Stimulated activated CD8-positive, alpha-beta memory T cell treated with anti-CD3 and anti-CD28 coated beads, Interleukin-7, amount 100 ng/mL, for 1 hour (primary cell): ENCODE measurements at regions not wholly inside any gene's neighbourhood (a gene's known extent, or its start where the extent isn't known, plus 50 kb on each side); places are given as distances from the start of the nearest gene placed in this dataset.

ENCODE experiments used
- DNase-seq, 2 donors: peaks; one replicate each; pipeline ENCODE4 v3.0.0-alpha.2; 2020; ENCODE audit warnings: low read depth in 2 of 2

DNA sequence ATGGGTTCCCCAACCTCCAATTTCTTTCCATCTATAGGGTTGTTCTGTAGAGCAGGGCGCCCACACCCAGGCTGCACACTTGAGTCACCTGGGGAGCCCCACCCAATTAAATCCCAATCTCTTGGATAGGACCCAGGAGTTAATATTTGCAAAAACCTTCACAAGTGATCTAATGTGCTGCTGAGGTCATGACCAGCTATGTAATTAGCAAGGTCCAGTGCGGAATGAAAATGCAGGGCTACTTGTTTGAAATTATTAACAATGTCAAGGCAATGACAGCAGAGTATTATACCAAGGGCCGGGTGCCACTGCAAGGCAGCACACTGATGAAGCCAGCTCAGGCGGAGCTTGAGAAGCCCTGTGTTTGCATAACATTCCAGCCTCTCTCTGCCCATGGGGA lies 302.7 kb downstream of the MAF start:
- no peak for DNase-seq

DNA sequence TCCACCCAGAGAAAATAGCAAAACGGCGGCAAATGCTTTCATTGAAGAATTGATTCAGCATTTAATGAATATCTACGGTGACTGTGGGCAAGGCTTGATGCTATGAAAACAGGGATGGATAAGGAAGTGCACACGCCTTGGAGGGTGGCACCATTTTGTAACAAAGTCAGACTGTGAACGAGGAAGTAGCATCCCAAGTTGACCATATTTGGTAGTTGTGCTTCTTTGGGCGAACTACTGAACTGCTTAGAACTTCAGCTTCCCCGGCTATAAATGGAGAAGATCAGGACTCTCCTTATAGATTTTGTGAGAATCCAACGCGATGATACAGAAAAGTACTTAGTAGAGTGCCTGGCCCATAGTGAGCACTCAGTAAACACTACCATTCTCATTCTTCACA lies 303.2 kb downstream of the MAF start:
- DNase-seq: no peak

DNA sequence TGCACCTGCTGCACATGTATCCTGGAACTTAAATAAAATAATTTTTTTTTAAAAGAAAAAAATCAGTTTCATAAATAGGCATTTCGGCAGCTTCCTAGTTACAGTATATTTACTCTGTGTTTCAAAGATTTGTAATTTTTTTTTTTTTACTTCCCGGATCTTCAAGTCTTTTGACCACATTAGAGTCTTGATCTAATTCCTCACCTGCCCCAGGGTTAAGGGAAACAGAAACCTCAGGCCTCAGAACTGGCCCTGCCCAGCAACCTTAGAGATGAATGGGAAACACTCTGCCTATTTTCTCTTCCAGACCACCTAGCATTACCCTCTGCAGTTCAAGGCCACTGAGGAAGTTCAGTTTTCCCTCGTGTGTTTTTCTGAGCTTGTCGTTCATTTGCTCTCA lies 304.0 kb downstream of the MAF start:
- DNase-seq: no peak

DNA sequence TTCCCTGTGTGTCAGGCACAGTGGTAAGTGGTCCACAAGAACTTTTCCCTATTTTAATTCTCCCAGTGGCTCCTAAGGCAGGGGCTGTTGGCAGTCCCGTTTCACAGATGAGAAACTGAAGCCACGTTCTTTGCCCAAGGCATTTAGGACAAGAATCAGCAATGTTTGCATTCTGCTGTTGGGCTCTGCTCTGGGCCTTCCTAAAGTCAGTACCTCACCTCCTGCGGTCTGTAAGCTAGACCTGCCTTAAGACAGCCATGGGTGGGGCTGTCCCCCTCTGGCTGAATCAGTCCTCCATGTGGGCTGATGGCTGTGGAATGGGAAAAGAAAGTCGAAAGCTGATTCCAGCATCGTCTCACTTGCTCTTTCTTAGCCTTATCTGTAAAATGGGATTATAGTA lies 304.8 kb downstream of the MAF start:
- no peak for DNase-seq

DNA sequence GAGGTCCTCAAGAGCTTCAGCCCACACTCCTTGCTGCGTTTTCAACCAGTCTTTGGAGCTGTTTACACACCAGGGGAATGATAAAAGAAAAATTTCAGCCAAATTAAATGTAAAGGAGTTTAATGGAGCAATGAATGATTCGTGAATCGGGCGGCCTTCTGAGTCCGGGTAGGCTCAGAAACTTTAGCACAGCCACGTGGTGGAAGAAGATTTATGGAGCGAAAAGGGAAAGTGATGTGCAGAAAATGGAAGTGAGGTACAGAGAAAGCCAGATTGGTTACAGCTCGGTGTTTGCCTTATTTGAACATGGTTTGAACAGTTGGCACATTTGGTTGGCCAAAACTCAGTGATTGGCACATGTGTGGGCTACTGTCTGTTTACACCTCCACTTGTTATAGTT lies 305.4 kb downstream of the MAF start:
- DNase-seq: no peak

DNA sequence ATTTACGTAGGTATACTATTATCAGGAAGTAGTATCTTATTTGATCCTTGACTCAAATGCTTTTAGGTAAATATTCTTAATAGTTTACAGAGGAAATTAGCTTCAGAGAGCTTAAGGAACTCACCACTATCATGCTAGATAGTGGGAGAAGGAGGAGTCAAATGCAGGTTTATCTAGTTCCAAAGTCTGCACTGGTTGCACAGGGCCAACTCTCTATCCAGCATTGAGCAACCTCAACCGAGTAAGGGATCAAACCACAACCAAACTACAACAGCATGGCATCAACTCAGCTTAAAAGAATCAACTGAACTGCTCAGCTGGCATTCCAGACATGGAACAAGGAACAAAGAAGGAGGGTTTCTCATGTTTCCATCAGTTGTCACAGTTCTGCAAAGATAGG lies 306.0 kb downstream of the MAF start:
- no peak for DNase-seq

DNA sequence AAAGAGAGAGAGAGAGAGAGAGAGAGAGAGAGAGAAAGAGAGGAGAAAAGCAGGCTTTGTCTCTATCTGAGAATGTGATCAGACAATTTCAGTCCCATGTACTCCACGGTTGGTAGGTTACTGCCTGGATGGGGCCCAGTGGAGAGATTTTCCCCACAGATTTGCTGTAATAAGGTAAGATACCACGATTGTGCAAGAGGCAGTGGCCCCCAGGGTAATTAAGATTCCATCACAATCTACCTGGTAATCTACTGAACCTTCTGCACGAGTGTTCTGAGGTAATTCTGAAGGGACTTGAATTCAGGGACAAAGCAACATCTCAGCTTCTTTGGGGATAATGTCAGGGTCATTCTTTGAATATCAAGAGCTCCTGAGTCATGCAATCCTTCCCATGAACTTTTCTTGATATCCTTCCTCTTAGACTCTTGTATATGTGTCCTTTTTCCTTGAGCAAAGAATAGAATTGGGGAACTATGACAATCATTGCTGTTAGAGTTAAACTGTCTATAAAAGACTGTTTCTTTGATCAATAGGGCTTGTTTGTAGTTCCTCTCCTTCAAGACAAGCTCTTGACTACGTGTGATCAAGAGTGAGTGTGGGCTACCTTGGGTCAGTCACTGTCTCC lies 306.6 kb downstream of the MAF start:
- no peak for DNase-seq

DNA sequence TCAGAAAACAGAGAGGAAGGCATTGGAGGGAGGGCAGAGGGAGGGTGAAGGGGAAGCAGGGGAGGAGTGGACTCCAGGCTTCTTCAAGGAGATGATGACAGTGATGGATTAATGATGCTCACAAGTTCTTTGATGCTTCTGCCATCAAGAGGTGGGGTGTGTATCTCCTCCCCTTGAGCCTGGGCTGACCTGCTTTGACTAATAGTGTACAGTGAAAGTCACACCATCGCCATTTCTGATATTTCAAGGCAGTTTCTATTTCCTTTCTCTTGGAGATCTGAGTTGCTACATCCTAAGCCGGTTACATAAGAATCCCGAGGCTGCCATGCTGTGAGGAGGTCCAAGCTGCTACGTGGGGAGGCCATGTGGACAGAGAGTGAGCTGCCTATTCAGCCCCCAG lies 312.5 kb downstream of the MAF start:
- no peak for DNase-seq

DNA sequence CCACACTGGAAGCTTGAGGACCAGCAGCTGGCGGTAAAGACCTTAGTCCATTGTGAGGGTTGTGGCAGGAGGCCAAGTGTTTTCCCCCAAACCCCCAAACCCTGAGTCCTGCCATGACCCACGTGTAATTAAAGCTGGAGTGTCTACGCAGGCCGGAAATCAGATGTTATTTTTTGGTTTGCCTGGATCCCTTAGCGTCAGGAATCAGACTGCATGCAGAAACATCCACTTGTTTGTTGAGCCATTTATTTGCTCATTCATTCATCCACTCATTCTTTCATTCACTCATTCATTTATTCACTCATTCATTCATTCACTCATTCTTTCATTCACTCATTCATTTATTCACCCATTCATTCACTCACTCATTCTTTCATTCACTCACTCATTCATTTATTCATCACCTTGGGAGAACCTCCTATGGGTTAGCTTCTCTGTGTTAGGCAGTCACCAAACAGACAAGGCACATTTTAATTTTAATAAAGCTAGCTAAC lies 313.1 kb downstream of the MAF start:
- DNase-seq: no peak

DNA sequence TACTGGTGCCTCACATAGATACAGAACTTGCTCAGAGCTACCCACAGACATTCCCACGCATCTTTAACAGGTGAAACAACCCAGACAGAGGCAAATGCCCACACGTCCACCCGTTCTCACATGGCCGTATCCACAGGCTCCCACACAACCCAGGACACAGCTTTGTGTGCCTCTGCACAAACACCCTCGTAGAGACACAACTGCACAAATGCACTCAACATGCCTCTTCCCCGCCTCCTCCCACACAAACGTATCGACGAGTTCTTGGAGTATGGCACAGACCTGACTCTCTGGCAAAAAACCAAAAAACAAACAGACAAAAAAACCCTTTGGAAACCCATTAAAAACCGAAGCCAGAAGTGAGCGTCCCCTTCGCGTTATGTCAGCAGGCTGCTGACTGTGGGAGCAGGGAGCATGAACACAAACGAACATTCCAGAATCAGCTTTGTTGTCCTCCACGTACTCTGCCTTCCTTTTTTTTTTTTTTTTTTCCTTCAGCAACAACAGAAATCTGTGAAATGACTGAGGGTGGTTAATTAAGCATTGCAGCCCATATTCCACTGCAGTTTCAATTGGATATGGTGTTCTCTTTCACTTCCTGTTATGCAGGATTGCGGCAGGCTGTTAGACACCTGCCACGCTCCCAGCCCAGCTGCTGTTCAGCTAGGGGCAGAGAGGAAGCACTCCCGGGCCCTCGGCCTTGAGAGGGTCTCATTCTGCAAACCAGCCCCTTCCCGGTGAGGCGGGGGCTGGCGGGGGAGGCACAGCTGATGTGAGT lies 313.7 kb downstream of the MAF start:
- DNase-seq: no peak

DNA sequence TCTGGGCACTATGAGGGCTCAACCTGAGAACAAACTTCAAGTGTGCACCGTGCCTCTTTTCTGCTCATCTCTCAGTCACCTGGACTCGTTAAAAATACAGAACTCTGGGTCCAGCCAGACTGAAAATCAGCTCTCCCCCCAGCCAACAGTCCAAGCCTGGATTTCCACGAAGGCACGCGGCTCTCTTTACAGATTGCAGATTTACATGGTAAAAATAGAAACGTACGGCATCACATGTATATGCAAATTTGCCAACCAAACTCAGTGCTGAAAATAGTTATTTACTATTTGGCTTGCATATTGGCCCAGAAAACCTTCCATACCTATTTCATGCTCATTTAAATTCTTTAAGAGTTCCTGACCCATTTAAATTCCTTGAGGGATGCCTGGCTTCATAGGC lies 315.8 kb downstream of the MAF start:
- no peak for DNase-seq

DNA sequence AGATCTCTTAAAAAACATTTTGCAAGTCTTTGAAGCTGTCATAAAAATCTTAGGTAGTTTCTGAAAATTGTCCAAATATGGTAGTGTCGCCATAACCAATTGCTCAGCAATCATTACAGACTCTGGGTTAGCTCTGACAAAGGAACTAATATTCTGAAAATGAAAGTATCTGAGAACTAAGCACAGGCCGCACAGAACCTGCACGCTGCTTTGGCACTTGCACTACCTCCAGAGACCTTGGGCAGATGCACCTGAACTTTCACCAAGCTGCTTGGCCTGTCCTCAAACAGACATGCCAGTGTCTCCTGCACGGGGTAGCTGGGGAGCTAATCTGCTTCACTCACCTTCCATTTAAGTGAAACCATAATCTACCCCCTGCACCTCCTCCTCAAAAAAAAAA lies 317.0 kb downstream of the MAF start:
- no peak for DNase-seq

DNA sequence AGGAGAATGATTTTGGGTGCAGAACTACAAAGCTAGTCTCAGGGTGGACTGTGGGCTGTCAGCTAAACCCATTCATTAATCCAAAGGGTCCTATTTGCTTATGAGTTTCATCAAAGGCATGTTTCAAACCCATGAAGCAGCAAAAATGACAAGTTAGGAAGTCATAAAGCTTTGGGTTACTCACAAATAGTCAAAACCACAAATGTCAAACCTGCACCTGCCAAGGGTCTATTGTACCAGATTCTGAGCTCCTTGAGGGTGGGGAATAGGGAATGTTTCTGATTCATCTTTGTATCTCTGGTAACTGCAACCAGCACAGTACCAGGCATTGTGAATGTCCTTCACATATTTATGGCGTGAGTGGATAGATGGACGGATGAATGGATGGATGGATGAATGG lies 317.7 kb downstream of the MAF start:
- DNase-seq: no peak

DNA sequence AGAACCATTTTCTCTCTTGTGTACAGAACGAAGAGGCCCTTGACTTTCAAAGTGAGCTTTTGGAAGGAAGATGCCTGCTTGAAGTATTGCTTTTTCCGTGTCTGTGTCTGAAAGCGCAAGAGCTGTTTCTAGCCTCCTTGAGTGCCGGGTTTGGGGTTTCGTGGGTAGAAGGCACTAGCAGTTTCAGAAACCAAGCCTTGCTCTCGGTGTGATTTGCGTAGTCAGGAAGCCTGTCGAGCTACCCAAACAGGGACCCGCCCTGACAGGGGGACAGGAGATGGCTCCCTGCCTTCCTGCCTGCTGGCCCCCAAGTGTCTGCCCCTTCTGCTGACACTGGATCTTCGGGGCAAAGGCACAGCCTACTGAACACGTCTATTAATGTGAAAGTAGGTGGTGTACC lies 322.0 kb downstream of the MAF start:
- DNase-seq: peak in 1 of 2 donors; percentile 13

DNA sequence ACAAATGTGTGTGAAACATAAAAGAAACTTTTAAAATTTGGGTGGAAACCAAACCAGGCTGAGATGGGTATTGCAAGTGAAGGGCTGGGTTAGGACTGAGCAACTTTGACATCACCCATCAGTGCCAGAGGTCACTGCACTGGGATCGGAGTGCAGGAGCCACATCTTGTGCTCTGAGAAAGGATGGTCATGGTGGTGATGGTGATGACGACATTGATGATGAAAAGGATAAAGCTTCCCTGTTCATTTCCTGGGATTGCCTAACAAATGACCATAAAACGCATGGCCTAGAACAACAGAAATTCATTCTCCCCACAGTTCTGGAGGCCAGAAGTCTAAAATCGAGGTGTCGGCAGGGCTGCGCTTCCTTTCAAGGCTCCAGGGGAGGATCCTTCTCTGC lies 324.0 kb downstream of the MAF start:
- no peak for DNase-seq

DNA sequence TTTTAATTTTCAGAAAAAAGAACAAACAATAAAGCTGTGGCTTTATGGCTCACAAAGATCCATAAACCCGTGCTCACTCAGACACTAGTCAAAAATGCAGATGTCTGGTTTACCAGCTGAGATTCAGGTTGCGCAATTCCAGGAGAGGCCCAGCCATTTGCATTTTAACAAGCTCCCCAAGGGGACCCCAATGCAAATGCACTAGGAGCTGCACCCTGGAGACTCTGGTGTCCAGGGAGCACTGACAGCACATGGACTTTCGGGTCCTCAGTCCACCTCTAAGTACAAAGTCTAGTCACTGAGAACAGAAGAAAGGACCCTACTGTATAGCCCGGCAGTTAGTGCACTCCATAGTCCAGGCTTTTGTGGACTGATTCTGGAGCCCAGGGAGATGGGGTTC lies 326.3 kb downstream of the MAF start:
- no peak for DNase-seq

DNA sequence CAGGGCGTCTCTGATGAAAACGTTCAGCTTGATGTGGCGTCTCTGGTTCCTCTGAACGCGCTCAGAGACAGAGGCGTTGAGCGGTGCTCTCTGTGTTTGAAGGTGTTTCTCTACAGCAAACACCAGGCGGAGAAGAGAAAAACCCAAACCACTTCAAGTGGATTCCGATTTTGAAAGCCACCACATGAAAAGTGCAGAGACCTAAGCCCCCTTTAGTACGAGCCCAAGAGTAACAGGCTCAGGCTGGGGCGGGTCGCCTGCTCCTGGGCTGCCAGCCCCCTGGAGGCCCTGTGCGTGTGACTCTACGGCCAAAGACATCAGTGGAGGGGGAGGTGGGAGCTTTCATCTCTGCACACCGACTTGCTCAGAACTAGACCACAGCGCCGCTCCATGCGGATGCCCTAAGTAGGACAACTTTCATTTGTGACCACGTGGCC lies 328.4 kb downstream of the MAF start:
- peak in 1 of 2 donors; percentile 15 for DNase-seq

DNA sequence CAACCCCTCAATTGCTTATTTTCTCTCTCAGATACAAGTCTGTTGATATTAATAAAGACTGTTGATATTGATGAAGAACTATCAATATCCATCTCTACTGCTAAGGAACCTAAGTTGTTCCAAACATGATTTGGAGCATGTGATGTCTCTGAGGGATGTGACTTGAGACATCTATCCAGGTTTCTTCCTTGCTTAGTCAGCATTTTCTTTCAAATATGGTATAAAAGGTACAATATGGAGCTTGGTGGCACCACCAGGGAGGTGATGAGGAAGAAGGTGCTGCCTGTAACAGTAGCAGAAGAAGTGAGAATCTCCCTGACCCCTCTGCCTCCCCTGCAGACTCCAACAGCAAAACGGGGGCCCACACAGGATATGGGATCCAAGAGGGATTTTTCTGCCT lies 329.0 kb downstream of the MAF start:
- no peak for DNase-seq

DNA sequence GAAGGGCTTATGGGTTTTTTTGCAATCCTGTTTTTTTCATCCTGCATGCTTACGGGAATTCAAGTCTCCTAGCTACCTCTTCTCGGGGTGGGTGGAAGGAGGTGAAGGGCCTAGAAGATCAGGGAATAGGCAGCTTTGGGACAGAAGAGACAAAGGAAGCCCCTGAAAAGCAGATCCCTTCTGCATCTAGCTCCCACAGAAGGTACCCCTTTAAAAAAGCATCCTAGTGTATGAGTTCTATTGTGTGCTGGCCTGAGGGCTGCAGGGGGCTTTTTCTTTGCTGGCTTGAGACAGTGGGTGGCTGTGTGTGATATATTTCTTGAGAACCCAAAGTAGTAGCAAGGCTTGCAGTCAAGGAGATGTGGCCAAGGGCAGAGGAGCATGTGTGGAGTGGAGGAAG lies 330.5 kb downstream of the MAF start:
- DNase-seq: no peak

DNA sequence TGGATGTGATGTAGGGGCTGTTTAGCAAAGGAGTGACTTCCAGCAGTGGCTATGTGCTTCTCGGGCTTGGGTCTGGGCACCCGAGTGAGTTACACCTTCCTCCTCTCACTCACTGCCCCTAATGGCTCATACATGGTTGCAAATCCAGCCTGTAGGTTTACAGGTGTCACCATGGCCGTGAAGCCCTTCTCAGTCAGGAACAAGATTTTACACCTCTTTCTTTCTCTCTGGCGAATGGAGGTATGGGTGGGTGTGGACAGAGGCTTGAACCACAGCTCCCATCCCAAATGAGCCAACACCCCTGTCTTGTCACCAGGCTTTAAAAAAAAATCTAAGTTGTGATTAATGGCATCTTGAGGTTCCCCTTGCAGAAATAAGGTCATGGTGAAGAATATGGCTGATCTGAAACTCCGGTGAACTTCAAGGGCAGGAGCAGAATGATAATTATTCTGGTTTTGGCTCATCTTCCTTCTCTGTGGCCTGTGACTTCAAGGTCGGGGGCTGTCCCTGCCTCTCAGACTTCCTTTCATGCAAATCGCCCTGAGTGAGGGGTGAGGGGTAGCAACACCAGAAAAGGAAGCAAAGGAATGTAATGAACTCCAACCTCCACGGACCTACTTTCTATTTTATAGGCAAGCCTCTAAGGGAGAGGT lies 331.2 kb downstream of the MAF start:
- DNase-seq: no peak

DNA sequence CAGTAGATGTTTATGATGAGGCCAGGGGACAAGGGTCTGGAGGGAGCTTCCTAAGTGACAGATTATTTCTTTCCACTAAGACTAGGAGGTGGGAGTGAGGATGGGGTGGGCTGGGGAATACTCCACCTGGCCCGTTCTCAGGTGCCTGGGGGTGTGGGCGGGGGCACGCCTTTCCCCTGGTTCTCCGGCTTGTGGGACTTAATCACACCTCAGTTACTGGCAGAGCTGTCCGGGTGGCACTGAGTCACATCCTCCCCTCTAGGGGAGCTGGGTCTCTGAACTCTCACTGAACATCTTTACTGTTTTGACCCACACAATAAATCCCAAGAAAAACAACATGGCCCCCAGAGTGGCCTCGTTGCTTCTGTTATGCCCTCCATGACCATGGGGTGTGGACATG lies 332.8 kb downstream of the MAF start:
- no peak for DNase-seq

DNA sequence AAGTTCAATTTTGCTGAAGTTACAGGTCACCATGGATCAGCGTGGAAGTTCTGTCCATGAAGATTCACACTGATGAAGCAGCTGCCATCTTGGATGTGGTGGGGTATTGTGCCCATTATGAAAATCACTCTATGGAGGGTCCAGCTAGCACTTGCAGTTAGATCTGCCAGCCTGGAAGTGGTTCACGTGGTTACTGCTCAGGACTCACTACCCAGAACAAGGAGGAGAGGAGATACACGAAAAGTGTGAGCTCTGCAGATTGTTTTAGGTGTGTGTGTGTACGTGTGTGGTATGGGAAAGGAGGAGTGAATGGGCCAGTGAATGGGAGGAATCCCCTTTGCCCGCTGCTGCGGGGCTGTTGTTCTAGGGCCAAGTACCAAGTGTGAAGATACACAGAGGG lies 333.4 kb downstream of the MAF start:
- DNase-seq: no peak

DNA sequence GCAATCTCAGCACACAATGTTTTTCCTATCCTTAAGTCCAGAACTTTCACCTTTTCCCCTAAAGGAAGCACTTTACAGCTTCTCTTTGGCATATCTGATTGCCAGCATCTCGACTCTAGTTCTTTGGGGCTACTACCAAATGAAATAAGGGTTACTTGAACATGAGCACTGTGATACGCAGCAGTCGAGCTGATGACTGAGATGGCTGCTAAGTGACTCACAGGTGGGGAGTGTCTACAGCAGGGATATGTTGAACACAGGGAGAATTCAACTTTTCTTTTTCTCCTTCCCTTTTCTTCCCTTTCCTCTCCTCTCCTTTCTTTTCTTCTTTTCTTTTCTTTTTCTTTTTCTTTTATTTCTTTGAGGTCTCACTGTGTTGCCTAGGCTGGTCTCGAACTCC lies 334.8 kb downstream of the MAF start:
- no peak for DNase-seq
